Kidney (tissue), 13 donors: ENCODE measurements at regions not wholly inside any gene's neighbourhood (a gene's known extent, or its start where the extent isn't known, plus 50 kb on each side); places are given as distances from the start of the nearest gene placed in this dataset.

ENCODE experiments used
- DNase-seq, 5 donors: peaks; one replicate each; pipeline ENCODE4 v3.0.0-alpha.2; 2013 to 2020
- FAIRE-seq: peaks from 2 replicates; lab custom pipeline; 2012; peaks lifted over from hg19 to GRCh38; lab: Jason Lieb, UNC
- H3K27ac ChIP-seq, 2 donors: one replicate each; pipeline ENCODE4 v1.7.0; 2013; ENCODE audit warnings: low read depth in 2 of 2, low read length in 2 of 2, inconsistent platforms in 1 of 2
- H3K27me3 ChIP-seq: one replicate; pipeline ENCODE4 v1.7.1; 2013; ENCODE audit warnings: low read length, inconsistent platforms; ENCODE audit not compliant: control insufficient read depth, insufficient read depth
- H3K36me3 ChIP-seq, 3 donors: one replicate each; pipeline versions ENCODE4 v1.7.0 to v1.7.1; 2013; ENCODE audit warnings: low read length in 3 of 3, control low read depth in 1 of 3, inconsistent platforms in 1 of 3; ENCODE audit not compliant: insufficient read depth in 3 of 3, control insufficient read depth in 2 of 3
- H3K4me1 ChIP-seq, 3 donors: one replicate each; pipeline versions ENCODE4 v1.7.0 to v1.7.1; 2013; ENCODE audit warnings: low read length in 3 of 3, inconsistent platforms in 1 of 3, low read depth in 1 of 3; ENCODE audit not compliant: control insufficient read depth in 2 of 3, insufficient read depth in 2 of 3
- H3K4me3 ChIP-seq, 3 donors: one replicate each; pipeline versions ENCODE4 v1.7.0 to v1.8.1; 2013; ENCODE audit warnings: low read length in 3 of 3, control low read depth in 1 of 3, inconsistent platforms in 1 of 3
- H3K9ac ChIP-seq, 3 donors: one replicate each; pipeline versions ENCODE4 v1.7.0 to v1.7.1; 2013; ENCODE audit warnings: low read length in 3 of 3, control low read depth in 1 of 3, inconsistent platforms in 1 of 3
- H3K9me3 ChIP-seq, 3 donors: one replicate each; pipeline versions ENCODE4 v1.7.0 to v1.7.1; 2013; ENCODE audit warnings: low read length in 3 of 3, control low read depth in 1 of 3, inconsistent platforms in 1 of 3; ENCODE audit not compliant: control insufficient read depth in 2 of 3, insufficient read depth in 1 of 3
- intact Hi-C: fragments of 100-400 bp; cut with DNase I; formaldehyde crosslinking; loops from one replicate; pipeline ENCODE4 v1.11.1; 2022
- TF ChIP-seq, protein P1 (sequence below): IDR thresholded peaks from 3 replicates; pipeline ENCODE4 v1.5.1; 2012; ENCODE audit warnings: mild to moderate bottlenecking, moderate library complexity, borderline replicate concordance; ENCODE audit not compliant: insufficient read depth; ENCODE audit errors: extremely low read depth
- donor health status: control.
- donor health status: control.
- donor health status: control.
- donor health status: control.
- donor health status: control.
- donor health status: DM: yes; HTN: yes; CAD: no.
- donor health status: Normal renal cell carcinoma (clear cell type).

DNA sequence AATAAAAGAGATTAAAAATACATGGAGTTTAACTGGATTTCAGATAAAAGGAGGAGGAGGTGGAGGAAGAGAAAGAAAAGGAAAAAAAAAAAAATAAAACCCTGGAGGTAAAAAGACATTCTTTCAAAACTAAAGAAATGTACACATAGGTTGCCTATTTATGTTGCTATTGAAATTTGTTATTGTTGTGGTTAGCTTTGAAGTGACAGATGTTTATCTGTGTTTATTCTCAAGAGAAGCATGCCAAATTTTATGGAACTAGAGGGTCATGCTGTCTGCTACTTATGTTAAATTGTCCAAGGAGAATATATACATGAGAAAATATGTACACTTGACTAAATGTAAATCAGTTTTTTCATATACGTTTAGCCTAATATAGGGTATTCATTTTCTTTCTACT is 653.2 kb downstream of the DCDC2C start:
- no peaks in the 10 kb centered on the region for H3K36me3 ChIP-seq
- peak in 1 of 5 donors; percentile 19 for DNase-seq
- no peak overlapping the region for H3K27ac ChIP-seq
- intact Hi-C loops: no loop called here
- H3K9ac ChIP-seq: no peak overlapping the region
- TF ChIP-seq, protein P1, sequence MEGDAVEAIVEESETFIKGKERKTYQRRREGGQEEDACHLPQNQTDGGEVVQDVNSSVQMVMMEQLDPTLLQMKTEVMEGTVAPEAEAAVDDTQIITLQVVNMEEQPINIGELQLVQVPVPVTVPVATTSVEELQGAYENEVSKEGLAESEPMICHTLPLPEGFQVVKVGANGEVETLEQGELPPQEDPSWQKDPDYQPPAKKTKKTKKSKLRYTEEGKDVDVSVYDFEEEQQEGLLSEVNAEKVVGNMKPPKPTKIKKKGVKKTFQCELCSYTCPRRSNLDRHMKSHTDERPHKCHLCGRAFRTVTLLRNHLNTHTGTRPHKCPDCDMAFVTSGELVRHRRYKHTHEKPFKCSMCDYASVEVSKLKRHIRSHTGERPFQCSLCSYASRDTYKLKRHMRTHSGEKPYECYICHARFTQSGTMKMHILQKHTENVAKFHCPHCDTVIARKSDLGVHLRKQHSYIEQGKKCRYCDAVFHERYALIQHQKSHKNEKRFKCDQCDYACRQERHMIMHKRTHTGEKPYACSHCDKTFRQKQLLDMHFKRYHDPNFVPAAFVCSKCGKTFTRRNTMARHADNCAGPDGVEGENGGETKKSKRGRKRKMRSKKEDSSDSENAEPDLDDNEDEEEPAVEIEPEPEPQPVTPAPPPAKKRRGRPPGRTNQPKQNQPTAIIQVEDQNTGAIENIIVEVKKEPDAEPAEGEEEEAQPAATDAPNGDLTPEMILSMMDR: no peak
- H3K4me1 ChIP-seq: no peaks in the 10 kb centered on the region
- H3K9me3 ChIP-seq: no peaks in the 10 kb centered on the region
- no peak for FAIRE-seq
- no peaks in the 10 kb centered on the region for H3K27me3 ChIP-seq
- no peak overlapping the region for H3K4me3 ChIP-seq

DNA sequence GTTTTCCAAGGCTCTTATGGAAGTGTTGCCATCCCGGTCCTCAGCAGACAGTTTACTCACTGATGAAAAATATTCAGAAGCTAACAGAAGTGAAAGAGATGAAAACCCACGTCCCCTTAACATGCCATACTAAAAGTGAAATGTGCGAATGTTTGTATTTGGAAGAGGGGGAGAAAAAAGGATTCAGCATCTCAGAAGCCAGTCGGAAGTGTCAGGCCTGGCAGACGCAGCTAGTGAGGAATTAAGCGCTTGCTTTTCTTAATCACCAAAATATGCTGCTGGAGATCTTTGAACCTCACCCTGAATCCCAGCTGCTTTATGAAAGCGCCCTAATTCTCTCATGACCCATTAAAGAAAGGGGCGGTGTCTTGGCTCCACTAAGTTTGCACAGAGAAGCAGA is 653.7 kb downstream of the DCDC2C start:
- DNase-seq: peak in 1 of 5 donors; percentile 36
- Histone ChIP-seq H3K27me3 (no peaks in the 10 kb centered on the region), H3K36me3 (no peaks in the 10 kb centered on the region), H3K9me3 (no peaks in the 10 kb centered on the region), H3K4me3 (no peak overlapping the region), H3K27ac (no peak overlapping the region), H3K4me1 (no peaks in the 10 kb centered on the region), H3K9ac (no peak overlapping the region)
- FAIRE-seq: no peak
- TF ChIP-seq, protein P1: no peak
- intact Hi-C loops: no loop called here

GRCh38 chr2:4358837-4359236 is 655.5 kb downstream of the DCDC2C start:
- no peak overlapping the region for H3K9ac ChIP-seq
- no peaks in the 10 kb centered on the region for H3K4me1 ChIP-seq
- intact Hi-C loops: no loop called here
- H3K27ac ChIP-seq: no peak overlapping the region
- H3K9me3 ChIP-seq: no peaks in the 10 kb centered on the region
- FAIRE-seq (no peak), DNase-seq (no peak)
- H3K36me3 ChIP-seq: no peaks in the 10 kb centered on the region
- TF ChIP-seq, protein P1: no peak
- H3K27me3 ChIP-seq: no peaks in the 10 kb centered on the region
- no peak overlapping the region for H3K4me3 ChIP-seq

DNA sequence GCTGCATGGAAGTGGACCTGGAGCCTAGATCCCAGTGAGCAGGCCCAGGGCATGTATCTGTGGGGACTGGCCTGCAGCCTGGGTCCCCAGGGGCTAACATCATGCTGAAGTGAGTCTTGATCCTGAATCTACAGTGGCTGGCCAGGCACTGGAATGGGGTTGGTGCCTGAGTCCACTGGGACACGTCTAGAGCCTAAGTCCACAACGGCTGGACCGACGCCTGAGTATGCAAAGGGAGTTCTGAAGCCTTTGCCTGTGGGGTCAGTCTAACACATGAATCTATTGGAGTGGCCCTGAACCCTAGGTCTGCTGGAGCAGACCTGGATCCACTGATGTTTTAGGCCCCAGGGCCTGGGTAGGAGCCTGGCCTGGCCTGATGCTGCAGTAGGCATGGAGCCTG is 665.5 kb downstream of the DCDC2C start:
- DNase-seq (no peak), FAIRE-seq (no peak)
- no peak overlapping the region for H3K27ac ChIP-seq
- TF ChIP-seq, protein P1: no peak
- H3K4me3 ChIP-seq: no peak overlapping the region
- peaks cover 0 to 5% (median 0%) of the 10 kb centered on the region in 3 donors for H3K9me3 ChIP-seq
- H3K36me3 ChIP-seq: no peaks in the 10 kb centered on the region
- no peak overlapping the region for H3K9ac ChIP-seq
- peaks cover 0 to 3% (median 0%) of the 10 kb centered on the region in 3 donors for H3K4me1 ChIP-seq
- H3K27me3 ChIP-seq: no peaks in the 10 kb centered on the region
- intact Hi-C loops: no loop called here
